ENCODE measurements at regions not wholly inside any gene's neighbourhood (a gene's known extent, or its start where the extent isn't known, plus 50 kb on each side); places are given as distances from the start of the nearest gene placed in this dataset.

DNA sequence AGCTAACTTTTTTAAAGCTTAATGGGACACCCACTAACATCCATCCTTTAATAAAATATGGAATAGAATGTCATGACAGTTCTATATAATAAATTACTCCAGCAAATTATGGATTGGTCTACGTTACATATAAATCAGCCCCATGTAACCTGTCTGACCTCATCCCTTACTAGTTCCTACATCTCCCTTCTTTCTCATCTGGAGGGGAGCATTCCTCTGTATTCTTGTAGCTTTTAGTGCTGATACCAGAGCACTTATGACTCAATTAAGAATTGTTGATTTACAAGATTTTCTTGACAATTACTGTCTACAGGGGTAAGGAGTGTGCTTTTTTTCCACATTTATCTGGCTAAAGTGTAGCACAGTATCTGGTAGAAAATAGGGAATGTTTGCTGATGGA, 523.7 kb downstream of the FAM181B start (continued):
- TF ChIP-seq, protein P1, sequence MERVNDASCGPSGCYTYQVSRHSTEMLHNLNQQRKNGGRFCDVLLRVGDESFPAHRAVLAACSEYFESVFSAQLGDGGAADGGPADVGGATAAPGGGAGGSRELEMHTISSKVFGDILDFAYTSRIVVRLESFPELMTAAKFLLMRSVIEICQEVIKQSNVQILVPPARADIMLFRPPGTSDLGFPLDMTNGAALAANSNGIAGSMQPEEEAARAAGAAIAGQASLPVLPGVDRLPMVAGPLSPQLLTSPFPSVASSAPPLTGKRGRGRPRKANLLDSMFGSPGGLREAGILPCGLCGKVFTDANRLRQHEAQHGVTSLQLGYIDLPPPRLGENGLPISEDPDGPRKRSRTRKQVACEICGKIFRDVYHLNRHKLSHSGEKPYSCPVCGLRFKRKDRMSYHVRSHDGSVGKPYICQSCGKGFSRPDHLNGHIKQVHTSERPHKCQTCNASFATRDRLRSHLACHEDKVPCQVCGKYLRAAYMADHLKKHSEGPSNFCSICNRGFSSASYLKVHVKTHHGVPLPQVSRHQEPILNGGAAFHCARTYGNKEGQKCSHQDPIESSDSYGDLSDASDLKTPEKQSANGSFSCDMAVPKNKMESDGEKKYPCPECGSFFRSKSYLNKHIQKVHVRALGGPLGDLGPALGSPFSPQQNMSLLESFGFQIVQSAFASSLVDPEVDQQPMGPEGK (CRISPR knock-in tag; IDR thresholded peaks at IDR 0.05; ENCODE audit: borderline replicate concordance), result no peak
- TF ChIP-seq, protein P2, sequence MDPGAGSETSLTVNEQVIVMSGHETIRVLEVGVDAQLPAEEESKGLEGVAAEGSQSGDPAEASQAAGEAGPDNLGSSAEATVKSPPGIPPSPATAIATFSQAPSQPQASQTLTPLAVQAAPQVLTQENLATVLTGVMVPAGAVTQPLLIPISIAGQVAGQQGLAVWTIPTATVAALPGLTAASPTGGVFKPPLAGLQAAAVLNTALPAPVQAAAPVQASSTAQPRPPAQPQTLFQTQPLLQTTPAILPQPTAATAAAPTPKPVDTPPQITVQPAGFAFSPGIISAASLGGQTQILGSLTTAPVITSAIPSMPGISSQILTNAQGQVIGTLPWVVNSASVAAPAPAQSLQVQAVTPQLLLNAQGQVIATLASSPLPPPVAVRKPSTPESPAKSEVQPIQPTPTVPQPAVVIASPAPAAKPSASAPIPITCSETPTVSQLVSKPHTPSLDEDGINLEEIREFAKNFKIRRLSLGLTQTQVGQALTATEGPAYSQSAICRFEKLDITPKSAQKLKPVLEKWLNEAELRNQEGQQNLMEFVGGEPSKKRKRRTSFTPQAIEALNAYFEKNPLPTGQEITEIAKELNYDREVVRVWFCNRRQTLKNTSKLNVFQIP (CRISPR knock-in tag; IDR thresholded peaks at IDR 0.05; ENCODE audit: borderline replicate concordance, low read depth), result no peak
- TF ChIP-seq ESRRG (CRISPR knock-in tag; IDR thresholded peaks at IDR 0.05), result no peak

DNA sequence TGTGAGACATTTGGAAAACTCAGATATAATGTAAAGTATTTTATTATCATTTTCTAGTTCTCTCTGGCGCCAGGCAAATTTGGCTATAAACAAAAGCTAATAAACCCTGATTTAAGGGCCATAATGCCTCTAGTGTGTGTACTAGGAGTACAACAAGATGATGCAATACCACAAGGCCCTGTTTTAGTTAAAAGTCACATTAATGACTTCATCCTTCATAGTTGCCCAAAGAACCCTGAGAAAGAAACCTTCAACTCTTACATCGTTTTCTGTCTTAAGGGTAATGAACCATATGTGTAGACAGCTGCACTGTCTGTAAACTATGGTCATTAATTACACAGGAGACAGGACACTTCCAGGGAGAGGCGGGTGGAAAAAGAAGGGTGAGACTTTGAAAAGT, 538.4 kb downstream of the FAM181B start:
- TF ChIP-seq GLIS3 (CRISPR knock-in tag; IDR thresholded peaks at IDR 0.05) (no peak), ARNTL (CRISPR knock-in tag; IDR thresholded peaks at IDR 0.05; ENCODE audit: borderline replicate concordance, low read depth) (no peak), RARB (CRISPR knock-in tag; IDR thresholded peaks at IDR 0.05) (no peak), ZC3H10 (CRISPR knock-in tag; IDR thresholded peaks at IDR 0.05) (no peak), OSR1 (CRISPR knock-in tag; IDR thresholded peaks at IDR 0.05) (no peak), ZNF8 (CRISPR knock-in tag; IDR thresholded peaks at IDR 0.05) (no peak), ZFP30 (CRISPR knock-in tag; IDR thresholded peaks at IDR 0.05) (no peak), BACH2 (CRISPR knock-in tag; IDR thresholded peaks at IDR 0.05; ENCODE audit: borderline replicate concordance) (no peak), ISL1 (CRISPR knock-in tag; IDR thresholded peaks at IDR 0.05) (no peak), CSDC2 (CRISPR knock-in tag; IDR thresholded peaks at IDR 0.05) (no peak)
- TF ChIP-seq, protein P3, sequence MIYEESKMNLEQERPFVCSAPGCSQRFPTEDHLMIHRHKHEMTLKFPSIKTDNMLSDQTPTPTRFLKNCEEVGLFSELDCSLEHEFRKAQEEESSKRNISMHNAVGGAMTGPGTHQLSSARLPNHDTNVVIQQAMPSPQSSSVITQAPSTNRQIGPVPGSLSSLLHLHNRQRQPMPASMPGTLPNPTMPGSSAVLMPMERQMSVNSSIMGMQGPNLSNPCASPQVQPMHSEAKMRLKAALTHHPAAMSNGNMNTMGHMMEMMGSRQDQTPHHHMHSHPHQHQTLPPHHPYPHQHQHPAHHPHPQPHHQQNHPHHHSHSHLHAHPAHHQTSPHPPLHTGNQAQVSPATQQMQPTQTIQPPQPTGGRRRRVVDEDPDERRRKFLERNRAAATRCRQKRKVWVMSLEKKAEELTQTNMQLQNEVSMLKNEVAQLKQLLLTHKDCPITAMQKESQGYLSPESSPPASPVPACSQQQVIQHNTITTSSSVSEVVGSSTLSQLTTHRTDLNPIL (CRISPR knock-in tag; IDR thresholded peaks at IDR 0.05; ENCODE audit: low read depth), result no peak
- TF ChIP-seq, protein P2 (CRISPR knock-in tag; IDR thresholded peaks at IDR 0.05; ENCODE audit: borderline replicate concordance, low read depth), result no peak
- ATAC-seq, result no peak

DNA sequence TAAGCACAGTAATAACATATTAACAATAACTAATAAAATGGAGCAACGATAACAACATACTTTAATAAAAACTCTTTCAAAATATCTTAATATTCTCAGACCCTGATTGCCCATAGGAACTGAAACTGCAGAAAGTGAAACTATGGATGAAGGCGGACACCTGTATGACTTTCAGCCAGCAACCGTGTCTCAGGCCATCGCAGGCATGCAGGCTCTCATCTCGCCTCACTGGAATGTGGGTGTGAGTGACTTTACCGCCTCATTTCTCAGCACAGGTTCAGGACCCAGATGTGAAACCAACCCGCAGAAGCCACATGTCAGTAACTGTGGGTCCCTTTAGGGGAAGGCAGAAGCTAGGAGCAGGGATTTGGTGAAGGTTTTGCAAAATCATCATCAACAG, 539.1 kb downstream of the FAM181B start:
- no peak for ATAC-seq
- TF ChIP-seq, protein P1 (CRISPR knock-in tag; IDR thresholded peaks at IDR 0.05; ENCODE audit: borderline replicate concordance), result no peak
- TF ChIP-seq, protein P4, sequence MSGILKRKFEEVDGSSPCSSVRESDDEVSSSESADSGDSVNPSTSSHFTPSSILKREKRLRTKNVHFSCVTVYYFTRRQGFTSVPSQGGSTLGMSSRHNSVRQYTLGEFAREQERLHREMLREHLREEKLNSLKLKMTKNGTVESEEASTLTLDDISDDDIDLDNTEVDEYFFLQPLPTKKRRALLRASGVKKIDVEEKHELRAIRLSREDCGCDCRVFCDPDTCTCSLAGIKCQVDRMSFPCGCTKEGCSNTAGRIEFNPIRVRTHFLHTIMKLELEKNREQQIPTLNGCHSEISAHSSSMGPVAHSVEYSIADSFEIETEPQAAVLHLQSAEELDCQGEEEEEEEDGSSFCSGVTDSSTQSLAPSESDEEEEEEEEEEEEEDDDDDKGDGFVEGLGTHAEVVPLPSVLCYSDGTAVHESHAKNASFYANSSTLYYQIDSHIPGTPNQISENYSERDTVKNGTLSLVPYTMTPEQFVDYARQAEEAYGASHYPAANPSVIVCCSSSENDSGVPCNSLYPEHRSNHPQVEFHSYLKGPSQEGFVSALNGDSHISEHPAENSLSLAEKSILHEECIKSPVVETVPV (CRISPR knock-in tag; IDR thresholded peaks at IDR 0.05), result no peak

DNA sequence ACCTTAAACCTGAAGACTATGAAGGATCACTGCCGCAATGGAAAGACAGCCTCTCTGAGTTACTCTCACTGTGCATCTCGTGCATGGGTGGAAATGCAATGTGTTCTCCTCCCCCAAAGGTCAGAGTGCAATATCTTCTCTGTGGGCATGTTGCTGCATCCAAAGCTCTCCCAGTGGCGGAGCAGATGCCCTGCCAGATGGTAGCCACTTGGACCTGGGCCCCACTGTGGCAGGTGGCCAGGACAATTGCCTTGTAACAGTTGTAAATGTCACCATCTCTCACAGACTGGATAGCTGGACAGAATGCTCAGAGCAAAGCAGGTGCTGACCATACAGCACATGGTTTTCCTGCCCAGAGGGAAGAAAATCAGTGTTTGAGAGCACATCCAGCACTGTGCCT, 542.0 kb downstream of the FAM181B start:
- no peak for ATAC-seq
- TF ChIP-seq, protein P5, sequence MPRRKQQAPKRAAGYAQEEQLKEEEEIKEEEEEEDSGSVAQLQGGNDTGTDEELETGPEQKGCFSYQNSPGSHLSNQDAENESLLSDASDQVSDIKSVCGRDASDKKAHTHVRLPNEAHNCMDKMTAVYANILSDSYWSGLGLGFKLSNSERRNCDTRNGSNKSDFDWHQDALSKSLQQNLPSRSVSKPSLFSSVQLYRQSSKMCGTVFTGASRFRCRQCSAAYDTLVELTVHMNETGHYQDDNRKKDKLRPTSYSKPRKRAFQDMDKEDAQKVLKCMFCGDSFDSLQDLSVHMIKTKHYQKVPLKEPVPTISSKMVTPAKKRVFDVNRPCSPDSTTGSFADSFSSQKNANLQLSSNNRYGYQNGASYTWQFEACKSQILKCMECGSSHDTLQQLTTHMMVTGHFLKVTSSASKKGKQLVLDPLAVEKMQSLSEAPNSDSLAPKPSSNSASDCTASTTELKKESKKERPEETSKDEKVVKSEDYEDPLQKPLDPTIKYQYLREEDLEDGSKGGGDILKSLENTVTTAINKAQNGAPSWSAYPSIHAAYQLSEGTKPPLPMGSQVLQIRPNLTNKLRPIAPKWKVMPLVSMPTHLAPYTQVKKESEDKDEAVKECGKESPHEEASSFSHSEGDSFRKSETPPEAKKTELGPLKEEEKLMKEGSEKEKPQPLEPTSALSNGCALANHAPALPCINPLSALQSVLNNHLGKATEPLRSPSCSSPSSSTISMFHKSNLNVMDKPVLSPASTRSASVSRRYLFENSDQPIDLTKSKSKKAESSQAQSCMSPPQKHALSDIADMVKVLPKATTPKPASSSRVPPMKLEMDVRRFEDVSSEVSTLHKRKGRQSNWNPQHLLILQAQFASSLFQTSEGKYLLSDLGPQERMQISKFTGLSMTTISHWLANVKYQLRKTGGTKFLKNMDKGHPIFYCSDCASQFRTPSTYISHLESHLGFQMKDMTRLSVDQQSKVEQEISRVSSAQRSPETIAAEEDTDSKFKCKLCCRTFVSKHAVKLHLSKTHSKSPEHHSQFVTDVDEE (CRISPR knock-in tag; IDR thresholded peaks at IDR 0.05), result no peak
- TF ChIP-seq ISL1 (CRISPR knock-in tag; IDR thresholded peaks at IDR 0.05) (no peak), ZC3H10 (CRISPR knock-in tag; IDR thresholded peaks at IDR 0.05) (no peak), ZNF565 (CRISPR knock-in tag; conservative IDR thresholded peaks at IDR 0.05; ENCODE audit: low read depth) (no peak), RARB (CRISPR knock-in tag; IDR thresholded peaks at IDR 0.05) (no peak), OSR1 (CRISPR knock-in tag; IDR thresholded peaks at IDR 0.05) (no peak), BACH2 (CRISPR knock-in tag; IDR thresholded peaks at IDR 0.05; ENCODE audit: borderline replicate concordance) (no peak)
- TF ChIP-seq, protein P4 (CRISPR knock-in tag; IDR thresholded peaks at IDR 0.05), result no peak
- TF ChIP-seq, protein P1 (CRISPR knock-in tag; IDR thresholded peaks at IDR 0.05; ENCODE audit: borderline replicate concordance), result no peak

All from SK-N-SH treated with all-trans-retinoic acid at 6 μM for 48 hours (cell line).